Right atrium auricular region (tissue), 2 donors: ENCODE measurements at regions not wholly inside any gene's neighbourhood (a gene's known extent, or its start where the extent isn't known, plus 50 kb on each side); places are given as distances from the start of the nearest gene placed in this dataset.

Source experiments
- DNase-seq: peaks from one replicate; pipeline ENCODE4 v3.0.0-alpha.2; 2019; ENCODE audit warnings: low spot score
- H3K27ac ChIP-seq, 2 donors: fragments of 200-600 bp; sonication (generic); 1 replicate in 1 of 2; 2 replicates in 1 of 2; pipeline ENCODE4 v1.5.1; 2016 to 2019
- H3K27me3 ChIP-seq, 2 donors: fragments of 200-600 bp; sonication (generic); one replicate each; pipeline versions ENCODE4 v1.5.1 to v1.6.0; 2017 to 2019
- H3K36me3 ChIP-seq: fragments of 200-600 bp; sonication (generic); one replicate; pipeline ENCODE4 v1.5.1; 2016
- H3K4me1 ChIP-seq, 2 donors: fragments of 200-600 bp; sonication (generic); one replicate each; pipeline versions ENCODE4 v1.5.1 to v1.6.0; 2017 to 2019
- H3K4me3 ChIP-seq, 2 donors: fragments of 200-600 bp; sonication (generic); 1 replicate in 1 of 2; 2 replicates in 1 of 2; pipeline ENCODE4 v1.5.1; 2017 to 2019; ENCODE audit warnings: mild to moderate bottlenecking in 1 of 2, moderate library complexity in 1 of 2
- H3K9me3 ChIP-seq, 2 donors: fragments of 200-600 bp; sonication (generic); one replicate each; pipeline ENCODE4 v1.5.1; 2019
- CTCF ChIP-seq, 2 donors: fragments of 200-600 bp; sonication (generic); IDR thresholded peaks; one replicate each; pipeline ENCODE4 v1.5.1; 2019; ENCODE audit warnings: antibody characterized with exemption in 2 of 2

DNA sequence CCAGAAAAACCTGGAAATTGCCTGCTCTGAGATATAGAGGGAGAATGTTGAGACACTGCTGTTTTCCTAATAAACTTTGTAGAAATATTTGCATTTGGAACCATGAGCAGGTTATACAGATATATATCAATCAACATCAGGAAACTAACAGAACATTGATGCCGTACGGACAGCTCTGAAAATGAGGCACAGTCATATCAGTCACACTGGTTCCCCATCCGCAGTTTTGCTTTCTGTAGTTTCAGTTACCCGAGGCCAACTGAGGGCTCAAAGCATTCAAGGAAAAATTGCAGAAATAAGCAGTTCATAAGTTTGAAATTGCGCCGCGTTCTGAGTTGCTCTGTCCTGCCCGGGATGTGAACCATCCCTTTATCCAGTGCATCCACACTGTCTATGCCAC is 137.9 kb downstream of the KLF6 start:
- Histone ChIP-seq H3K4me3 (no peak overlapping the region), H3K27me3 (no peaks in the 10 kb centered on the region)
- TF ChIP-seq CTCF (IDR thresholded peaks at IDR 0.05), result no peak

GRCh38 chr10:3645406-3645805 is 139.6 kb downstream of the KLF6 start:
- H3K9me3 ChIP-seq, result no peaks in the 10 kb centered on the region
- no peak overlapping the region for H3K27ac ChIP-seq
- no peak for TF ChIP-seq CTCF (IDR thresholded peaks at IDR 0.05)

More for the DNA sequence above, 137.9 kb downstream of the KLF6 start:
- no peaks in the 10 kb centered on the region for H3K4me1 ChIP-seq
- no peaks in the 10 kb centered on the region for H3K9me3 ChIP-seq
- H3K36me3 ChIP-seq, result no peaks in the 10 kb centered on the region
- H3K27ac ChIP-seq, result no peak overlapping the region
- no peak for DNase-seq

GRCh38 chr10:3640816-3641215 is 144.2 kb downstream of the KLF6 start:
- no peak for DNase-seq
- no peak overlapping the region for H3K27ac ChIP-seq
- H3K9me3 ChIP-seq, result no peaks in the 10 kb centered on the region
- H3K36me3 ChIP-seq, result no peaks in the 10 kb centered on the region
- no peaks in the 10 kb centered on the region for H3K27me3 ChIP-seq
- H3K4me3 ChIP-seq, result no peak overlapping the region
- no peaks in the 10 kb centered on the region for H3K4me1 ChIP-seq
- TF ChIP-seq CTCF (IDR thresholded peaks at IDR 0.05), result no peak

More at GRCh38 chr10:3645406-3645805, 139.6 kb downstream of the KLF6 start:
- no peak for DNase-seq
- H3K4me3 ChIP-seq, result no peak overlapping the region
- no peaks in the 10 kb centered on the region for H3K27me3 ChIP-seq
- no peaks in the 10 kb centered on the region for H3K36me3 ChIP-seq
- H3K4me1 ChIP-seq, result no peaks in the 10 kb centered on the region

DNA sequence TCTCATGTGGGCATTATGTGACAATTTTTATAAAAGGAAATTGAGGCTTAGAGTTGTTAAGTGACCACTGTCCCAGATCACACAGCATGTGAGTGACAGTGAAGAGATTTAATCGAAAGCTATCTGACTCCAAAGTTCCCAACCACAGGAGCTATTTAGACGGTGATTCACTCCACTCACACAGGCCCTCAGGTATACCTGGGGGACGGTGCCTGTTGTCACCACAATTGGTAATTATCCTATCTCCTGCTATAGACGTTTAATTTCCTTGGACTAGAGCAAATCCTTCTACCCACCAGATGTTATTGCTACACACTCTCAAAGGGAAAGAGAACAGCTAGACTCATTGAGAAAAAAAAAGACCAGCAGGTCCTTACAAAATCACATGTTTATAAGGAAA is 145.5 kb downstream of the KLF6 start:
- H3K4me3 ChIP-seq, result no peak overlapping the region
- no peaks in the 10 kb centered on the region for H3K27me3 ChIP-seq
- no peaks in the 10 kb centered on the region for H3K36me3 ChIP-seq
- TF ChIP-seq CTCF (IDR thresholded peaks at IDR 0.05), result no peak
- H3K4me1 ChIP-seq, result no peaks in the 10 kb centered on the region
- no peaks in the 10 kb centered on the region for H3K9me3 ChIP-seq
- DNase-seq, result no peak
- H3K27ac ChIP-seq, result no peak overlapping the region

- Histone ChIP-seq H3K4me3 (no peak overlapping the region), H3K27ac (no peak overlapping the region), H3K36me3 (no peaks in the 10 kb centered on the region), H3K9me3 (no peaks in the 10 kb centered on the region), H3K4me1 (no peaks in the 10 kb centered on the region), H3K27me3 (no peaks in the 10 kb centered on the region)
- no peak for TF ChIP-seq CTCF (IDR thresholded peaks at IDR 0.05)
- DNase-seq, result no peak
Observed at GRCh38 chr10:3636356-3637181, 148.4 kb downstream of the KLF6 start.

- Histone ChIP-seq H3K27ac (no peak overlapping the region), H3K4me3 (no peak overlapping the region), H3K36me3 (no peaks in the 10 kb centered on the region), H3K9me3 (no peaks in the 10 kb centered on the region), H3K27me3 (no peaks in the 10 kb centered on the region), H3K4me1 (no peaks in the 10 kb centered on the region)
- no peak for TF ChIP-seq CTCF (IDR thresholded peaks at IDR 0.05)
- no peak for DNase-seq
Observed at GRCh38 chr10:3635697-3636096, 149.3 kb downstream of the KLF6 start.
